MM.1S (cell line): ENCODE measurements at regions not wholly inside any gene's neighbourhood (a gene's known extent, or its start where the extent isn't known, plus 50 kb on each side); places are given as distances from the start of the nearest gene placed in this dataset.

ENCODE experiments used
- DNase-seq: peaks from one replicate; pipeline ENCODE4 v3.0.0-alpha.2; 2015
- H2AFZ ChIP-seq: fragments of 300-600 bp; sonication (generic); 2 replicates; pipeline ENCODE4 v1.6.0; 2016; ENCODE audit warnings: antibody characterized with exemption, low read length
- H3F3A ChIP-seq: fragments of 300-600 bp; sonication (generic); 2 replicates; pipeline ENCODE4 v1.6.1; 2016; ENCODE audit warnings: mild to moderate bottlenecking, antibody characterized with exemption, low read length, moderate library complexity, mixed read lengths; ENCODE audit not compliant: insufficient read depth
- H3K27ac ChIP-seq: fragments of 300-600 bp; sonication (generic); 2 replicates; pipeline ENCODE4 v1.5.1; 2016; ENCODE audit warnings: mild to moderate bottlenecking, low read length
- H3K27me3 ChIP-seq: fragments of 300-600 bp; sonication (generic); replicated peaks from 2 replicates; pipeline ENCODE4 v1.6.0; 2016; ENCODE audit warnings: low read length; ENCODE audit not compliant: insufficient read depth
- H3K36me3 ChIP-seq: fragments of 300-600 bp; sonication (generic); replicated peaks from 2 replicates; pipeline ENCODE4 v1.6.1; 2016; ENCODE audit warnings: mild to moderate bottlenecking, low read length, mixed read lengths; ENCODE audit not compliant: insufficient read depth
- H3K4me1 ChIP-seq: fragments of 300-600 bp; sonication (generic); 2 replicates; pipeline ENCODE4 v1.6.1; 2016; ENCODE audit warnings: low read length, mixed read lengths
- H3K4me2 ChIP-seq: fragments of 300-600 bp; sonication (generic); 2 replicates; pipeline ENCODE4 v1.6.0; 2016; ENCODE audit warnings: low read depth, low read length
- H3K4me3 ChIP-seq: fragments of 300-600 bp; sonication (generic); 2 replicates; pipeline ENCODE4 v1.5.1; 2016; ENCODE audit warnings: low read length, mixed read lengths
- H3K79me2 ChIP-seq: fragments of 300-600 bp; sonication (generic); 2 replicates; pipeline ENCODE4 v1.6.1; 2016; ENCODE audit warnings: mixed run types, low read length, mixed read lengths
- H3K9ac ChIP-seq: fragments of 300-600 bp; sonication (generic); 2 replicates; pipeline ENCODE4 v1.6.1; 2016; ENCODE audit warnings: low read length, mixed read lengths
- H3K9me2 ChIP-seq: fragments of 300-600 bp; sonication (generic); replicated peaks from 2 replicates; pipeline ENCODE4 v1.6.1; 2016; ENCODE audit warnings: mild to moderate bottlenecking, low read length, mixed read lengths; ENCODE audit not compliant: insufficient read depth
- H3K9me3 ChIP-seq: fragments of 300-600 bp; sonication (generic); replicated peaks from 2 replicates; pipeline ENCODE4 v1.6.1; 2016; ENCODE audit warnings: mild to moderate bottlenecking, low read length, mixed read lengths; ENCODE audit not compliant: insufficient read depth
- H4K20me1 ChIP-seq: fragments of 300-600 bp; sonication (generic); 2 replicates; pipeline ENCODE4 v1.6.1; 2016; ENCODE audit warnings: mild to moderate bottlenecking, low read length, moderate library complexity, mixed read lengths; ENCODE audit not compliant: insufficient read depth
- CTCF ChIP-seq: fragments of 300-600 bp; sonication (generic); IDR thresholded peaks from 2 replicates; pipeline ENCODE4 v1.5.1; 2016; ENCODE audit warnings: antibody characterized with exemption, low read length, mixed read lengths
- EZH2 ChIP-seq: fragments of 300-600 bp; sonication (generic); optimal IDR thresholded peaks from 2 replicates; pipeline ENCODE3; 2017; ENCODE audit warnings: low read depth, mild to moderate bottlenecking, antibody characterized with exemption, low read length, mixed read lengths
- EZH2phosphoT487 ChIP-seq: fragments of 300-600 bp; sonication (generic); IDR thresholded peaks from 2 replicates; pipeline ENCODE4 v1.6.1; 2018; ENCODE audit warnings: antibody characterized with exemption, low read length

GRCh38 chr2:122545821-122546220 lies 790.4 kb downstream of the TSN start:
- Histone ChIP-seq H3K36me3 (no peaks in the 10 kb centered on the region), H3K27me3 (no peaks in the 10 kb centered on the region), H4K20me1 (no peaks in the 10 kb centered on the region), H3K9ac (no peak overlapping the region), H3K9me2 (no peaks in the 10 kb centered on the region), H2AFZ (no peak overlapping the region), H3K9me3 (no peaks in the 10 kb centered on the region), H3K4me3 (no peak overlapping the region), H3K4me2 (no peak overlapping the region), H3K79me2 (no peaks in the 10 kb centered on the region), H3K27ac (no peak overlapping the region), H3F3A (no peaks in the 10 kb centered on the region), H3K4me1 (no peaks in the 10 kb centered on the region)
- TF ChIP-seq EZH2 (no peak), CTCF (no peak), EZH2phosphoT487 (no peak)
- no peak for DNase-seq

- Histone ChIP-seq H3K27me3 (no peaks in the 10 kb centered on the region), H3K4me3 (no peak overlapping the region), H3K36me3 (no peaks in the 10 kb centered on the region), H3K4me1 (no peaks in the 10 kb centered on the region), H3K9me3 (no peaks in the 10 kb centered on the region), H4K20me1 (no peaks in the 10 kb centered on the region), H3K79me2 (no peaks in the 10 kb centered on the region), H3K9ac (no peak overlapping the region), H3K9me2 (no peaks in the 10 kb centered on the region), H3K4me2 (no peak overlapping the region), H3K27ac (no peak overlapping the region), H2AFZ (no peak overlapping the region), H3F3A (no peaks in the 10 kb centered on the region)
- no peak for TF ChIP-seq EZH2phosphoT487
- no peak for TF ChIP-seq CTCF
- TF ChIP-seq EZH2 = no peak
- DNase-seq = no peak
These were observed 807.3 kb downstream of the TSN start for GRCh38 chr2:122562775-122563174.

GRCh38 chr2:122563781-122564180 lies 808.3 kb downstream of the TSN start:
- no peaks in the 10 kb centered on the region for H3K36me3 ChIP-seq
- no peaks in the 10 kb centered on the region for H3K4me1 ChIP-seq
- H3K9me2 ChIP-seq = no peaks in the 10 kb centered on the region
- no peak for DNase-seq
- TF ChIP-seq EZH2 (no peak), EZH2phosphoT487 (no peak), CTCF (no peak)
- H3K27ac ChIP-seq = no peak overlapping the region
- no peak overlapping the region for H2AFZ ChIP-seq
- no peaks in the 10 kb centered on the region for H3F3A ChIP-seq
- no peaks in the 10 kb centered on the region for H3K9me3 ChIP-seq
- H3K27me3 ChIP-seq = no peaks in the 10 kb centered on the region
- H3K4me2 ChIP-seq = no peak overlapping the region
- H3K4me3 ChIP-seq = no peak overlapping the region
- no peaks in the 10 kb centered on the region for H4K20me1 ChIP-seq
- H3K79me2 ChIP-seq = no peaks in the 10 kb centered on the region
- no peak overlapping the region for H3K9ac ChIP-seq

- TF ChIP-seq EZH2 (no peak), CTCF (no peak), EZH2phosphoT487 (no peak)
- H3F3A ChIP-seq = no peaks in the 10 kb centered on the region
- H3K9me3 ChIP-seq = no peaks in the 10 kb centered on the region
- H3K9ac ChIP-seq = no peak overlapping the region
- H3K4me2 ChIP-seq = no peak overlapping the region
- no peaks in the 10 kb centered on the region for H3K27me3 ChIP-seq
- DNase-seq = no peak
- H3K36me3 ChIP-seq = no peaks in the 10 kb centered on the region
- no peaks in the 10 kb centered on the region for H3K79me2 ChIP-seq
- H3K4me3 ChIP-seq = no peak overlapping the region
- no peak overlapping the region for H3K27ac ChIP-seq
- no peak overlapping the region for H2AFZ ChIP-seq
- no peaks in the 10 kb centered on the region for H3K9me2 ChIP-seq
- H3K4me1 ChIP-seq = no peaks in the 10 kb centered on the region
- H4K20me1 ChIP-seq = no peaks in the 10 kb centered on the region
These were observed 809.4 kb downstream of the TSN start for GRCh38 chr2:122564843-122565242.
